Activated CD4-positive, alpha-beta memory T cell treated with anti-CD3 and anti-CD28 coated beads, Interleukin-2, amount 10 ng/mL, durations not matched to agents 7 days and 5 days (primary cell): ENCODE measurements at regions not wholly inside any gene's neighbourhood (a gene's known extent, or its start where the extent isn't known, plus 50 kb on each side); places are given as distances from the start of the nearest gene placed in this dataset.

ENCODE experiments used
- CTCF ChIA-PET: fragments of 350-600 bp; sonication (Branson Sonifier 250); formaldehyde crosslinking; loops from one replicate; lab custom pipeline; 2021; ENCODE audit warnings: antibody characterized with exemption, inconsistent platforms; lab: Charles Lee
- POLR2A ChIA-PET: fragments of 350-600 bp; sonication (Branson Sonifier 250); formaldehyde crosslinking; loops from one replicate; lab custom pipeline; 2021; ENCODE audit warnings: antibody characterized with exemption; lab: Charles Lee
- DNase-seq: peaks from one replicate; pipeline ENCODE4 v3.0.0-alpha.2; 2020
- H3K27ac Mint-ChIP-seq: one replicate; pipeline ENCODE4 v1.8.0; 2021; ENCODE audit warnings: mild to moderate bottlenecking, mixed read lengths
- H3K27me3 Mint-ChIP-seq: one replicate; pipeline ENCODE4 v1.8.0; 2021; ENCODE audit warnings: mixed read lengths
- H3K36me3 Mint-ChIP-seq: one replicate; pipeline ENCODE4 v1.8.0; 2021; ENCODE audit warnings: low read depth, mixed read lengths
- H3K4me1 Mint-ChIP-seq: one replicate; pipeline ENCODE4 v1.8.0; 2021; ENCODE audit warnings: mixed read lengths
- H3K4me3 Mint-ChIP-seq: one replicate; pipeline ENCODE4 v1.8.0; 2021; ENCODE audit warnings: mild to moderate bottlenecking, mixed read lengths
- H3K9me3 Mint-ChIP-seq: one replicate; pipeline ENCODE4 v1.8.0; 2021; ENCODE audit warnings: mixed read lengths

- no peaks in the 10 kb centered on the region for H3K4me1 Mint-ChIP-seq
These were observed 886.5 kb downstream of the SLITRK6 start for GRCh38 chr13:84912720-84913119.

GRCh38 chr13:84910423-84910822, 888.8 kb downstream of the SLITRK6 start:
- H3K27me3 Mint-ChIP-seq, result no peaks in the 10 kb centered on the region
- no peak overlapping the region for H3K4me3 Mint-ChIP-seq
- no peak overlapping the region for H3K27ac Mint-ChIP-seq
- no peaks in the 10 kb centered on the region for H3K36me3 Mint-ChIP-seq
- POLR2A ChIA-PET, result no interaction called here
- H3K9me3 Mint-ChIP-seq, result no peaks in the 10 kb centered on the region
- CTCF ChIA-PET, result no interaction called here
- DNase-seq, result no peak
- H3K4me1 Mint-ChIP-seq, result no peaks in the 10 kb centered on the region

More at GRCh38 chr13:84912720-84913119, 886.5 kb downstream of the SLITRK6 start:
- DNase-seq, result no peak
- Mint-ChIP-seq H3K36me3 (no peaks in the 10 kb centered on the region), H3K9me3 (no peaks in the 10 kb centered on the region), H3K27me3 (no peaks in the 10 kb centered on the region), H3K4me3 (no peak overlapping the region), H3K27ac (no peak overlapping the region)
- POLR2A ChIA-PET, result no interaction called here
- CTCF ChIA-PET, result no interaction called here

- CTCF ChIA-PET, result no interaction called here
- POLR2A ChIA-PET, result no interaction called here
- Mint-ChIP-seq H3K4me1 (no peaks in the 10 kb centered on the region), H3K9me3 (no peaks in the 10 kb centered on the region), H3K27ac (no peak overlapping the region), H3K4me3 (no peak overlapping the region), H3K27me3 (no peaks in the 10 kb centered on the region), H3K36me3 (no peaks in the 10 kb centered on the region)
- no peak for DNase-seq
These were observed 895.8 kb downstream of the SLITRK6 start for GRCh38 chr13:84903391-84903790.

GRCh38 chr13:84902243-84902642, 897.0 kb downstream of the SLITRK6 start:
- Mint-ChIP-seq H3K27ac (no peak overlapping the region), H3K27me3 (no peaks in the 10 kb centered on the region), H3K9me3 (no peaks in the 10 kb centered on the region), H3K36me3 (no peaks in the 10 kb centered on the region), H3K4me3 (no peak overlapping the region), H3K4me1 (no peaks in the 10 kb centered on the region)
- ChIA-PET POLR2A (no interaction called here), CTCF (no interaction called here)
- DNase-seq, result no peak

GRCh38 chr13:84896128-84896527, 903.1 kb downstream of the SLITRK6 start:
- ChIA-PET POLR2A (no interaction called here), CTCF (interaction anchor here (1.3 to 1.6 kb wide), 2 partner anchors 10 to 16 kb away, joined by 3 to 4 read pairs; no protein-coding TSS in a partner anchor)

GRCh38 chr13:84894749-84895148, 904.5 kb downstream of the SLITRK6 start:
- Mint-ChIP-seq H3K9me3 (no peaks in the 10 kb centered on the region), H3K27me3 (no peaks in the 10 kb centered on the region), H3K4me3 (no peak overlapping the region), H3K27ac (no peak overlapping the region), H3K36me3 (no peaks in the 10 kb centered on the region), H3K4me1 (no peaks in the 10 kb centered on the region)
- DNase-seq, result no peak
- POLR2A ChIA-PET, result no interaction called here
- CTCF ChIA-PET, result no interaction called here

More at GRCh38 chr13:84896128-84896527, 903.1 kb downstream of the SLITRK6 start:
- Mint-ChIP-seq H3K27ac (no peak overlapping the region), H3K9me3 (no peaks in the 10 kb centered on the region), H3K4me1 (no peaks in the 10 kb centered on the region), H3K36me3 (no peaks in the 10 kb centered on the region), H3K27me3 (no peaks in the 10 kb centered on the region), H3K4me3 (no peak overlapping the region)
- peak; percentile 34 for DNase-seq

- Mint-ChIP-seq H3K4me1 (no peaks in the 10 kb centered on the region), H3K36me3 (no peaks in the 10 kb centered on the region), H3K4me3 (no peak overlapping the region), H3K27me3 (no peaks in the 10 kb centered on the region), H3K27ac (no peak overlapping the region), H3K9me3 (no peaks in the 10 kb centered on the region)
- DNase-seq, result no peak
- CTCF ChIA-PET, result no interaction called here
- POLR2A ChIA-PET, result no interaction called here
These were observed 913.4 kb downstream of the SLITRK6 start for GRCh38 chr13:84885868-84886267.

GRCh38 chr13:84873951-84874350, 925.3 kb downstream of the SLITRK6 start:
- ChIA-PET CTCF (no interaction called here), POLR2A (no interaction called here)
- Mint-ChIP-seq H3K27me3 (no peaks in the 10 kb centered on the region), H3K4me1 (no peaks in the 10 kb centered on the region), H3K4me3 (no peak overlapping the region), H3K27ac (no peak overlapping the region), H3K9me3 (no peaks in the 10 kb centered on the region), H3K36me3 (no peaks in the 10 kb centered on the region)
- no peak for DNase-seq

GRCh38 chr13:84870190-84870589, 929.0 kb downstream of the SLITRK6 start:
- POLR2A ChIA-PET, result no interaction called here
- Mint-ChIP-seq H3K4me3 (no peak overlapping the region), H3K9me3 (no peaks in the 10 kb centered on the region), H3K4me1 (no peaks in the 10 kb centered on the region), H3K27ac (no peak overlapping the region), H3K27me3 (no peaks in the 10 kb centered on the region), H3K36me3 (no peaks in the 10 kb centered on the region)
- no peak for DNase-seq
- CTCF ChIA-PET, result no interaction called here

- no peak for DNase-seq
- ChIA-PET CTCF (no interaction called here), POLR2A (no interaction called here)
- H3K4me1 Mint-ChIP-seq, result no peaks in the 10 kb centered on the region
- no peak overlapping the region for H3K4me3 Mint-ChIP-seq
- H3K9me3 Mint-ChIP-seq, result no peaks in the 10 kb centered on the region
- H3K36me3 Mint-ChIP-seq, result no peaks in the 10 kb centered on the region
- no peaks in the 10 kb centered on the region for H3K27me3 Mint-ChIP-seq
- no peak overlapping the region for H3K27ac Mint-ChIP-seq
These were observed 932.0 kb downstream of the SLITRK6 start for GRCh38 chr13:84867246-84867645.

GRCh38 chr13:84865783-84866221, 933.4 kb downstream of the SLITRK6 start:
- no peaks in the 10 kb centered on the region for H3K4me1 Mint-ChIP-seq
- H3K27me3 Mint-ChIP-seq, result no peaks in the 10 kb centered on the region
- H3K9me3 Mint-ChIP-seq, result no peaks in the 10 kb centered on the region
- no peaks in the 10 kb centered on the region for H3K36me3 Mint-ChIP-seq
- ChIA-PET CTCF (no interaction called here), POLR2A (no interaction called here)
- no peak overlapping the region for H3K27ac Mint-ChIP-seq
- no peak overlapping the region for H3K4me3 Mint-ChIP-seq
- no peak for DNase-seq

GRCh38 chr13:84864341-84864740, 934.9 kb downstream of the SLITRK6 start:
- POLR2A ChIA-PET, result no interaction called here
- DNase-seq, result no peak
- Mint-ChIP-seq H3K9me3 (no peaks in the 10 kb centered on the region), H3K4me3 (no peak overlapping the region), H3K4me1 (no peaks in the 10 kb centered on the region), H3K27me3 (no peaks in the 10 kb centered on the region), H3K27ac (no peak overlapping the region), H3K36me3 (no peaks in the 10 kb centered on the region)
- CTCF ChIA-PET, result no interaction called here

GRCh38 chr13:84847107-84847506, 952.1 kb downstream of the SLITRK6 start:
- DNase-seq, result no peak
- H3K4me3 Mint-ChIP-seq, result no peak overlapping the region
- H3K27ac Mint-ChIP-seq, result no peak overlapping the region
- ChIA-PET POLR2A (no interaction called here), CTCF (no interaction called here)
- H3K36me3 Mint-ChIP-seq, result no peaks in the 10 kb centered on the region
- H3K4me1 Mint-ChIP-seq, result no peaks in the 10 kb centered on the region
- H3K9me3 Mint-ChIP-seq, result no peaks in the 10 kb centered on the region
- H3K27me3 Mint-ChIP-seq, result no peaks in the 10 kb centered on the region

GRCh38 chr13:84845907-84846619, 953.2 kb downstream of the SLITRK6 start:
- POLR2A ChIA-PET, result no interaction called here
- Mint-ChIP-seq H3K9me3 (no peaks in the 10 kb centered on the region), H3K4me3 (no peak overlapping the region), H3K36me3 (no peaks in the 10 kb centered on the region), H3K27me3 (no peaks in the 10 kb centered on the region), H3K27ac (no peak overlapping the region), H3K4me1 (no peaks in the 10 kb centered on the region)
- CTCF ChIA-PET, result no interaction called here
- DNase-seq, result no peak
